GM21737 (cell line): ENCODE measurements at regions not wholly inside any gene's neighbourhood (a gene's known extent, or its start where the extent isn't known, plus 50 kb on each side); places are given as distances from the start of the nearest gene placed in this dataset.

Experiments
- ATAC-seq: cut with Tn5 transposase; IDR thresholded peaks from one replicate; pipeline ENCODE4 v1.9.1; 2021; ENCODE audit warnings: mild to moderate bottlenecking, moderate library complexity; ENCODE audit not compliant: unreplicated experiment

DNA sequence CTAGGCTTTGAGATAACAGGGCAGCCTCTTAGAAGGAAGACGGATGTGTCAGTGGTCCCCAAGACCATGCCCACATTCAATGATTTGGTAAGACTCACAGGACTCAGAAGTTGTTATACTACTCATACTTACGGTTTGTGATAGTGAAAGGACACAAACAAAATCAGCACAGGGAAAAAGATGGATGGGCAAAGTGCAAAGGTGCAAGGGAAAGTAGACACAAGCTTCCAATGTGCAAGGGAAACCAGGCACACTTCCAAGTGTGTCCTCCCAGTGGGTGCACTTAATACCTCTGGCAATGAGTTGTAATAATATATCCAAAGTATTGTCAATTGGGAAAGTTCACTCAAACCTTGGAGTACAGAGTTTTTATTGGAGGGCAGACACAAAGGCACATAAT lies 53.8 kb upstream of the VCX start:
- ATAC-seq, result no peak

DNA sequence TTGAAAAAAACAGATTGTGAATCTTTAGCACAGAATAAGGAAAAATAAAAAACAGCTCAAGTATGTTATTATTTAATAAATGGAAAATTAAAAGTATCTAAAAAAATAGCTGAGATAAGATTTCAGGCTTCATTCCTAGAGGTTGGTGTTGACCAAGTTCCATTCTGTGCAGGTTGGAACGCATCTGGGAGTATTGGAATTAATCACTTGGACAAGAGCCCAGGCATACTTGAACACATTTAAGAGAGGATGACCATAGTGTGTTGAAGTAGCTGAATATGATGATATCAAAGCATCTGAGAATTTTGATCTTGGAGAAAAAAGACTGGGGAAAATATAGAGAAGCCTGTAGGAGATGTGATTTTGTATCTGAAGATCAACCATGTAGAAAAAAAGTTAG lies 54.6 kb upstream of the VCX start:
- no peak for ATAC-seq

DNA sequence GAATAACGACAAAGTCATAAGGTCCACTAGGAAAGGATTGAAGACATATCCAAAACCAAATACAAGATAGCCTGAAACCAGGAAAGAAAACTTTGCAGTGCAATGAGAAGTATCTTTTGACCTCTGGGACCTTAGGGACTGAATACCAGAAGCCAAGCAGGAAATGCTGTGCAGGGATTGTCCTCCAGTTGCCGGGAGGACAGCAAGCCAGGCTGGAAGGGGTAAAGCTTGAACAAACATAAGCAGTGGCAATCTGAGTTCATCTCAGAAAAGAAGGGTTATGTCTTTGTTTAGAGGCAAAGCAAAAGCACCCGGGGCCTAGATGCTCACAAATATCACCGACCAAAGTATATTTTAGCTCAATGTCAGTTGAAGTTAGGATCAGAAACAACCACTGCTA lies 55.3 kb upstream of the VCX start:
- ATAC-seq, result no peak

DNA sequence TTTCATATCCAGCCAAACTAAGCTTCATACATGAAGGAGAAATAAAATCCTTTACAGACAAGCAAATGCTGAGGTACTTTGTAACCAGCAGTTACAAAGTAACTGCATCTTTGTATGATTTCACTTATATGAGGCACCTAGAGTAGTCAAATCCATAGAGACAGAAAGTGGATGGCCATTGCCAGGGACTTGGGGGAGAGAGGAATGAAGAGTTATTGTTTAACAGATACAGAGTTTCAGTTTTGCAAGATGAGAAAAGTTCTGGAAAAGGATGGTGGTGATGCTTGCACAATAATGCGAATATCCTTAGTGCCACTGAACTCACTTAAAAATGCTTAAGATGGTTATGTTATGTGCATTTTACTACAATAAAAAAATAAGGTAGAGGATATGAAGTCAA lies 58.4 kb upstream of the VCX start:
- no peak for ATAC-seq

DNA sequence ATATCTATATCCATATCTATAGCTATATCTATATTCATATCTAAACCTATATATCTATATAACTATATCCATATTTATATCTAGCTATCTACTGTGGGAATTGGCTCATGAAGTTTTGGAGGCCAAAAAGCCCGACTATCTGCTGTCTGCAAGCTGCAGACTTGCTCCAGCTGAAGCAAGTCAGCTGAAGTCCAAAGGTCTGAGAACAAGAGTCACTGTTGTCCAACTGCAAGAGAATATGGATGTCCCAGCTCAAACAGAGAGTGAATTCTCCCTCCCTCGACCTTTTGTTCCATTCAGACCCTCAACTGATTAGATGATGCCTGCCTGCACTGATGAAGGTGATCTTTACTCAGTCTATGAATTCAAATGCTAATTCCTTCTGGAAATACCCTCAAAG lies 63.3 kb upstream of the VCX start:
- no peak for ATAC-seq

DNA sequence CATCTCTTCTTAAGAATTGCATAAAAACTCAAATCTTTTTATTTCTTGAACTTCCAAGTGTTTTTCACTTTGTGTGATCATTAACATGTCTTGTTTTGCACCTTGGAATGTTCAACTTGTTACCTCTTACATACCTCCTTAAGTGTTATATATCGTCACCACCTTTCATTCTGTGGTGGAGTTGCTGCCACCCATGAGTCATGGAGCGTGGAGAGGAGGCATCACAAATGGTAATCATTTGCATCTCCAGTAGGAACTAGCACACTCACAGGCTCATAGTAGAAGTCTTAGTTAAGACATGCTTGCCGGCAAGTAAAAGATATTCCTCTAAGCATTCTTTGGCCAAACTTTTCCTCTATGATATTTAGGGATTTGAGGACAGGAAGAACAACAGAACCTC lies 67.0 kb upstream of the VCX start:
- no peak for ATAC-seq

DNA sequence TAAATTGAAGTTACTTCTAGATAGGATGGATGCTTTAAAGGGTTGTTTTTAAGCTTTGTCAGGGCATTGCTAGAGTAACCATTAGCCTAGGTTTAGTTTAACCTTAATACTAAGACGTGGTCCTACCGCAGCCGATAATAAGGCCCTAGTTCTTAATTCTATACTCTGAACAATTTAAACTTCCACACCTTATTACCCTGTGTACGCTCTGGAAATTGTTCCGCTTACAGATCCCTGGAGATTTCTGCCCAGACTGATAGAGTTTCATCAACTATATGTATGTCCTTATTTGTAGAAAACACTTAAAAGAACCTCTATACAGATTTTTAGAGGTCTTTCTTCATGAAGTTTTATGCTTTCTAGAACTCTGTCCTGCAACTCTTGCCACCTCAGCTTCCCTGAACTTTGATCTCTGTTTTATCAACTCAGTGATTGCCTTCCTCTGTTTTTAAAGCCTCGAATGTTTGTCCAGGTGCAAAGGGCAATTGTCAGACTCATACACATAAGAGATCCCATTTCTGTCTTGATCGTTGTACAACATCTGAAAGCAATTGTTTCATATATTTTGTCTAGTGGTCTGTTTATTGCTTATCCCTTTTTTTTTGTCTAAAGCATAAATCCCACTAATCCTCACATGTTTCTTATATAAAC lies 71.1 kb upstream of the VCX start:
- ATAC-seq, result no peak

DNA sequence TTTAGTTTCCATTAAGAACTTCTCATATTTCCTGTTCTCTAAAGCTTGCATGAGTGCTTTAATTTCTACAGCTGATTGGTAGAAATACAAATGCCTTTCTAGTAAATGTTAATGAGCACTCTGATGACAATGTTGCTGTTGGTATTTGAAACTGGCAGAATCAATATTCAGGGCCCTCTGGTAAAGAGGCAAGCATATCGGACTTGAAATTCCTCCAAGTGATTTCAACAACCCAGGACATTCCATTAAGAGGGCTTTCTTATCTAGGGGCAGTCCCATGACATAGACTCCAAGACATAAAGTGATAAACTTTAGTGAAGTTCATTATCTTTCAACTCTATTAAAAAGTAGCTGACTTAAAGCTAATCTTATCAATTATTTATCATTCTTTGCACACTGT lies 83.1 kb upstream of the VCX start:
- no peak for ATAC-seq

DNA sequence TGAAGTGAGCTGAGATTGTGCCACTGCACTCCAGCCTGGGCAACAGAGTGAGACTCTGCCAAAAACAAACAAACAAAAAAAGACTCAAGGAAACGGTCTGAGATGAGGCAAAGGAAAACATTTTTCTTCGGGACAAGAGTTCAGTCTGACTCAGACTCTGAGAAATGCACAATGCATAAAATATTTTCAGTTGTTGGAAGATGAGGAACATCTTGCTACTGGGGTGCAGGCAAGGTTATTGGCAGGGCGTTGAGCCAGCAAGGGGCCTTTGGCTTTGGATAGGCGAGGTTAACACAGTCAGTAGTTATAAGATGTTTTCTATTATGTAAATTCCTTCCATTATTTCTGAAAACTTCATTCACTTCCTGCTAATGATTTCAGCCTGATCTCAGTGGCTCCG lies 96.1 kb upstream of the VCX start:
- no peak for ATAC-seq

DNA sequence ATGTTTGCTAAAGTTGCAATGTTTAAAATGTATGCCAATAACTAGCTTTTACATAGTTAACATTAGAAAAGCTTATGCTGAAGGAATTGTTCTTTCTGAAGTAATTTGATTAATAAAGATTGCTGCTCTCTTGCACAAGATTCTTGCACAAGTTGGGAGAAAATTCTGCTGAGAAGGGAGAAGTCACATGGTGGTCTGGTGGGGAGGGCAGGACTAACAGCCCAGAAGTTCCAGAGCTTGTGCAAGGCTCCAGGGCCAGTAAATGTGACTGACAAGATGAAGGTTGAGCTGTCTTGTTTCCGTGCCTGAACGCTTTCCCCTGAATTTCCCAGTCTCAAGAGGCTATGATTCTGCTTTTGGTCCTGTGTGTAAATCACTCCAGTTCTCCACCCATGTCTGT lies 112.9 kb upstream of the VCX start:
- no peak for ATAC-seq

DNA sequence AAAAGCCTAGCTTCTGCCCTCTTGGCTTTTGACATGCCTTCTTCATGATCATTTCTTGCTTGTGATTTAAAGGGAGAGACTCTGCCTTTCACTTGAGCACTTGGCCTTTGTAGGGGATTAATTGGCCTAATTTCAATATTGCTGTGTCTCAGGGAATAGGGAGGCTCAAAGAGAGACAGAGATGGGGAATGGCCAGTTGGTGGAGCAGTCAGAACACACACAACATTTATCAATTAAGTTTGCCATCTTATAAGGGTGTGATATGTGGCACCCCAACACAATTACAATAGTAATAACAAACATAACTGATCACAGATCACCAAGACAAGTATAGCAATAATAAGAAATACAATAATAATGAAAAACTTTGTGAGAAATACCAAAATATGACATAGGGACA lies 122.5 kb upstream of the VCX start:
- no peak for ATAC-seq

DNA sequence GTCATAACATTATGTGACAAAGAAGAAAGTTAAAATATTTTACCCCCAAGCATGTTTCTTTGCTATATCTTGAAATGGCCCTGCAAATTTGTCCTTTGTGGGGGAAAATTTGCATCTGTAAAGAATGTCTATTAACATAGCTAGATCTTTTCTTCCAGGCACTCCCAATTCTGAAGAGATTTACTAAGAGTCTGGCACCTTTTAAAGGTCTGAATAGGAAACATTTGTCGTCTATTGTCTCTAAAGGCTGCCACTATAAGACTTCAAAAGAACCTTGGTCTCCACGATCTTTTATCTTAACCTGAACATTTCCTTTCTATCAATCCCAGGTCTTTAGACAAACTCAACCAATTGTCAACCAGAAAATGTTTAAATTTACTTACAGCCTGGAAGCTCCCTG lies 128.6 kb upstream of the VCX start:
- no peak for ATAC-seq

DNA sequence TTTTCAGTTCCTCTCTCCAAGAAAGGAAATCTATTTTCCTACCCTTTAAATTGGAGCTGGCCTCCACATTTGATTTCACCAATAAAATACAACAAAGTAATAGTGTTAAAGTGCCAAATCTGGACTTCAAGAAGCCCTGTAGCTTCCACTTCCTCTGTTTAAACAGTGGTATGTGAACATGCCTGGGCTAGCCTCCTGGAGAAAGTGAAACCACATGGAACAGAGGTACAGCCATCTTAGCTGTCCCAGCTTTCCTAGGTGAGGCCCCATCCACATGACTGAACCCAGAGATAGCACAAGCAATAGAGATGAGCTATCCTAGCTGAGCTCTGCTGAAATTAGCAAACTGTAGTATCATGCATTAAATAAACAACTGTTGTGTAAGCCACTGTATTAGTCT lies 131.8 kb upstream of the VCX start:
- no peak for ATAC-seq

DNA sequence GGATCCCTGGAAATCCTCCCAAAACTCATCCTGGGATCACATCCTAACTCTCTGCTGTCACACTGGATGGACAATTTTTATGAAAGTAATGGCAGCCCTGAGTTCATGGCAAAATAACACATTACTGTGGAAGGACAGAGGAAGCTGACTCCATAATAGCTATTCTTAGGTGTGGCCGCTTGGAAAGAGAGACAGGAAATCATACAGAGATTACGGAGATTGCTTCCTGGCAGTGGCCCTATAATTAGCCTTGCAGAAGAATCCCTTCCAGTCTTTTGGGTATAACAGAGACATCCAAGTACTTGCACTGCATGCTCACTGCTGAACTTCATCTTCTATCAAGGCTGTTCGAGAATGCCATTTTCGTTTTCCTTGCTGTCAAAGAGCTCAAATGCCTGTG lies 133.1 kb upstream of the VCX start:
- ATAC-seq, result no peak

DNA sequence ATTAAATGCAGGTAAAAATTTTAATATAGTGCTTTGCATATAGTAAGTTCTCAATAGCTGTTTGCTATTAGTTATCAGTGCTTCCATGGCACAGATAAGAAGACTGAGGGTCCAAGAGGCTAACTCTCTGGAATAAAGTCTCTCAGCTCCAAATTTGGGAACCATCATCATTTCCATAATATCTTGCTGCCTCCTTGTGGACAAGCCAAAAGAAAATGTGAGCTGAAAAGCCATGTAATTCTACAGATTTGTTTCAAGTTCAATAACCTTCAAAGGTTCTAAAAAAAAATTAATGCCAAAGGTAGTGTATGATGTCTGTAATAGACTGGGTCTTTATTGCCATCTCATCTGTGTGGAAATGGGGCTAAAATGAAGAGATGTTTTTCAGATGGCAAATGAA lies 136.9 kb upstream of the VCX start:
- no peak for ATAC-seq

DNA sequence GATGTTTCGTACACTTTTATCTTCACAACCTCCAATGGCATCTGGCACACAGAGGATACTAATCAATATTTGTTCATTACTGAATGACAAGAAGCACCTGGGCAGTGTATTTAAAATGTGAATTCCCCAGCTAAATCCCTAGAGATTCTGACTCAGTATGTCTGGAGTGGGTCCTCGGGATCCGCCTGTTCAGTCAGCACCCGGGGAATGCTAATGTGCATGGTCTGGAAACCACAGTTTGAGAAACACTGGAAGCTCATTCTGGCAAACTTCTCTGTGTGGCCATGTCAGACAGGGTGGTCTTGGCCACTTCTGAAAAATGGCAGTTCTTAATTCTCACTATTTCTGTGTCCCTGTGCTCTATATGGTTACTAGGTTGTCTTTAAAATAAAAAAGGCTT lies 138.8 kb upstream of the VCX start:
- ATAC-seq, result no peak

DNA sequence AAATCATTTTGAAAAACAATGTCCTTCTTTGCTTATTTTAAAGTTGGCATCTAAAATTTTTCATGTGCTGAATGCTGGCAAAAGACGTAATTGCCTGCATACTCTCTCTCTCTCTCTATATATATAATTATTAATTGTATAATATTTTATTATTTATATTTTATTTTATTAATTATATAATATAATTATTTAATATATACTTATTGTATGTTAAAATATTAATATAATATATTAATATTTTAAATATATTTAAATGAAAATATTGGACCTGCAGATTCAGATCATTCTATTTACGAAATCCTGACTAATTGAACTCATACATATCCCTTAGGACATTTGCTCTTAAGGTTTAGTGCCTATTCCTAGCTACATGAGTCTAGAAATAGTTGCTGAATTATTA lies 144.7 kb upstream of the VCX start:
- no peak for ATAC-seq

DNA sequence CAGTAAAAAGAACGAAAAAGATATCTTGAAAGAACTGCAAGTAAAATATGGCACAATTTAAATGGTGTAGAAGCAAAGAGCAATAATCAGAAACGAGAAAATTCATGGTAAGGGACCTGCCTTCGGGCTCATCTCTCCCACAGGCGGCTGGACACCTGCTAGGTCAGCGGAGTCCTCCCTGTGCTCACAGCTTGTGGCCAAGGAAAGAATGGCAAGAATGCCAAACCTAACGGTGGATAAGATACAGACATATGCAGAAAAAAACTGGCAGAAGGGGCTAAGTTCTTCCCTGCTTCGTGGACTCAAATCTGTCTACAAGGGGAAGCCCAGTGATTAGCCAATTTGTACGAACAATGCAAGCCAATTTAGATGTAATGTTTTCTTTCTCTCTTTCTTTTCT lies 152.1 kb upstream of the VCX start:
- ATAC-seq, result no peak

DNA sequence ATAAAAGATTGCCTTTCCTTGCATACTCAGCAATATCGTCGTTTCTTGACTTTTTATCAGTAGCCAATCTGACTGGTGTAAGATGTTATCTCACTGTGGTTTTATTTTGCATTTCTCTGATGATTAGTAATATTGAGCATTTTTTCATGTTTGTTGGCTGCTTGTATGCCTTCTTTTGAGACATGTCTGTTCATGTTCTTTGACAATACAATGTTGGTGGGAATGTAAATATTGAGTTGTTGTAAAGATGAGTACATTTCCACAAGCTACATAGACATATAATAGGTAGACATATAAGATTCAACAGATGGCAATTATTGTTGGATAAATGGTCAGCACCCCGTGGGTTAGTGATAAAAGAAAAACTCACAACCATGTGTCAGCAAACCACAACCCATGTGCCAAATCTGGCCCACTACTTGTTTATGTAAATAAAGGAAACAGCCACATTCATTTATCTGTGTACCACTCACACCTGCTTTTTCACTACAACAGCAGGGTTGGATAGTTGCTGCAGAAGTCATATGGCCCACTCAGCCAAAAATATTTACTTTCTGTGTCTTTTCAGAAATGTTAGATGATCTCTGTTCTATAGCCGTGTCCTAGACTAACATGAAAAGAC lies 153.1 kb upstream of the VCX start:
- ATAC-seq, result no peak

DNA sequence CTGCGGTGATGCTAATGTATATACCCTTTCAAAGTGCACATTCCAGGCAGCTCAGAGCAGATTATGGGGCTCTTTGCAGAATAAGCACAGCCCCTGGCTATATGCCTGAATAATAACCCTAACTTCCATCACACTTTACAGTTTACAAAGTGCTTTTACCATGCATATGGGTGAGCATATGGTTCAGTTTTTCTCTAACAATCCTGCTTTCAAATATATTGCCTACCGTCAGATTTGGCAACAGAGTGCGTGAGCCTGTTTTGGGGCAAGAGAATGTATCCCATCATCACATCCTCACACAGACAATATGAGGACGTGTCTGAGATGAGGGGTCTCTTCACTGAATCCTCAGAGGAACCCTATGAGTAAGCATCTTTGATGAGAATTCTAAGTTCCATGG lies 162.8 kb upstream of the VCX start:
- ATAC-seq, result no peak

DNA sequence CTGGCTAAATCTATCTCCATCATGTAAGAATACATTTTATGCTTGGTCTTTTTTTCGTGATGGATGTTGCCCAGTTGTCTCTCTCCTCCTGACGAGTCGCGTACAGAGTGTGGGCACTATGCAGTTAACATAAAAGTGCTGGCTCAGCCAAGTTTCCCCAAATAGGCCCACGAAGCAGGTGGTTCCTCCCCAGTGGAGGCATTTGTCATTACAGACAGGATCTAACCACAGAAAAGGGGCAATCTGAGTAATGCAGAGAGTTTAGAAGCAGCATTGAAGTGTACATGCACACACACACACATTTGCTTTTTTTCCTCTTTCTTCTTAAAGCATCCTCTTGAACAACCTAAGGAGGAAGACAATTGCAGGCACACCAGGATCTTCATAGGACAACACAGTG lies 188.7 kb upstream of the VCX start:
- no peak for ATAC-seq

DNA sequence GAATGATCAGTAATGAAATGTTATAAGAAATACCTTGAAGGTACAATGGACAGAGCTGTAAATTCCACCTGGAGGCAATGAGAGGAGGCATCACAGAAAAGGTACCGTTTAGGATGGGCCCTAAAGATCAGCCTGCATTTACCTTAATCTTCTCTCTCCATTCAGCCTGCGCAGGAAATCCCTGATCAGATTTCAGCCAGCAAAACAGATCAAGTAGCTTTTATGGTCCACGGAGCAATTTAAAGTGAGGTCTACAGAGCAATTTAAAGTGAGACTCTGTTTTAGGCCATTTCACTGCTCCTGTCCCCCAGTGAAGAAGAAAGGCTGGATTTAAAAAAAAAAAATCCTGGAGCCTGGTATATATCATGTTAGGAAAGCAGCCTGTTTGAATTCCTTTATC lies 195.1 kb upstream of the VCX start:
- ATAC-seq, result no peak

DNA sequence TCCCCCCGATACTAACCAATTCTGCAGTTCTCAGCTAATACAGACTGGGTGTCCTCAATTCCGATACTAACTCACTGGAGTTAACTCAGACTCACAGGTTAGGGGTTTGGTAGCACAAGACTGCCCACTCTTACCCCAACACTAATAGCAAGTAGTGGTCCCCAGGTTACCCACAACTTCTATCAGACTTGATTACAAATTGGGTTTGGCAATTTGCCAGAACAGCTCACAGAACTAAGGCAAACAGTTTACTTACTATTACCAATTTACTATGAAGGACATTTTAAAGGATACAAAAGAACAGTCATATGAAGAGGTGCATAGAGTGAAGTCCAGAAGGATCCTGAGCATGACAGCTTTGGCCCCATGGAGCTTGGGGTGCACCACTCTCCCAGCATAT lies 201.8 kb upstream of the VCX start:
- ATAC-seq, result no peak
